ENCODE measurements at regions not wholly inside any gene's neighbourhood (a gene's known extent, or its start where the extent isn't known, plus 50 kb on each side); places are given as distances from the start of the nearest gene placed in this dataset.

DNA sequence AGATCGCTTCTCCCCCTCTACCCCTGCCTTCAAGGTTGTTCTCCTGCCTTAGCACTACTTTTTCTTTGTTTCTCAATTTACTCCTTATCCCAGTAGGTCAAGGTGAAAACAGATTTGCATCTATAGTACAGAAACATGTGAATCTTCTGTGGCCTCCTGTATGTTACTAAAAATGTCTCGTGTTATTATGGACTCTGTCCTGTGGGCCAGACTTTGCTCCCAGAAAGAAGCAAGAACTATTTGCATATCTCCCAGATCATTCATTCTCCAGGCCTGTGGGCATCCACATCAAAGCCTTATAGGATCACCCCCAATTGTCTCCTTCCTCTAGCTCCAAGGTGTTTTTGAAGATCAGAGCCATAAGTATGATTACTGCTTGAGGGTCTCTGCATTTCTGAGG lies 169.5 kb upstream of the ROPN1 start:
- TF ChIP-seq, protein P1, sequence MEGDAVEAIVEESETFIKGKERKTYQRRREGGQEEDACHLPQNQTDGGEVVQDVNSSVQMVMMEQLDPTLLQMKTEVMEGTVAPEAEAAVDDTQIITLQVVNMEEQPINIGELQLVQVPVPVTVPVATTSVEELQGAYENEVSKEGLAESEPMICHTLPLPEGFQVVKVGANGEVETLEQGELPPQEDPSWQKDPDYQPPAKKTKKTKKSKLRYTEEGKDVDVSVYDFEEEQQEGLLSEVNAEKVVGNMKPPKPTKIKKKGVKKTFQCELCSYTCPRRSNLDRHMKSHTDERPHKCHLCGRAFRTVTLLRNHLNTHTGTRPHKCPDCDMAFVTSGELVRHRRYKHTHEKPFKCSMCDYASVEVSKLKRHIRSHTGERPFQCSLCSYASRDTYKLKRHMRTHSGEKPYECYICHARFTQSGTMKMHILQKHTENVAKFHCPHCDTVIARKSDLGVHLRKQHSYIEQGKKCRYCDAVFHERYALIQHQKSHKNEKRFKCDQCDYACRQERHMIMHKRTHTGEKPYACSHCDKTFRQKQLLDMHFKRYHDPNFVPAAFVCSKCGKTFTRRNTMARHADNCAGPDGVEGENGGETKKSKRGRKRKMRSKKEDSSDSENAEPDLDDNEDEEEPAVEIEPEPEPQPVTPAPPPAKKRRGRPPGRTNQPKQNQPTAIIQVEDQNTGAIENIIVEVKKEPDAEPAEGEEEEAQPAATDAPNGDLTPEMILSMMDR (IDR thresholded peaks at IDR 0.05; ENCODE audit: insufficient read depth, low read length), result no peak
- no peak for TF ChIP-seq POLR2AphosphoS5 (IDR thresholded peaks at IDR 0.05; ENCODE audit: low read depth)
